Osteocyte (in vitro differentiated cells): ENCODE measurements at regions not wholly inside any gene's neighbourhood (a gene's known extent, or its start where the extent isn't known, plus 50 kb on each side); places are given as distances from the start of the nearest gene placed in this dataset.

Experiments used
- DNase-seq: peaks from one replicate; pipeline ENCODE4 v3.0.0; 2021; ENCODE audit warnings: mixed read lengths; ENCODE audit not compliant: unreplicated experiment; ENCODE audit errors: extremely low spot score
- H3K27ac Mint-ChIP-seq: one replicate; pipeline ENCODE4 v1.8.0; 2021; ENCODE audit warnings: mild to moderate bottlenecking, mixed read lengths; ENCODE audit not compliant: unreplicated experiment
- H3K27me3 Mint-ChIP-seq: one replicate; pipeline ENCODE4 v1.8.0; 2021; ENCODE audit warnings: mixed read lengths; ENCODE audit not compliant: unreplicated experiment
- H3K36me3 Mint-ChIP-seq: one replicate; pipeline ENCODE4 v1.8.0; 2021; ENCODE audit warnings: mixed read lengths; ENCODE audit not compliant: unreplicated experiment
- H3K4me1 Mint-ChIP-seq: one replicate; pipeline ENCODE4 v1.8.0; 2021; ENCODE audit warnings: mixed read lengths; ENCODE audit not compliant: unreplicated experiment
- H3K4me3 Mint-ChIP-seq: one replicate; pipeline ENCODE4 v1.8.0; 2021; ENCODE audit warnings: mild to moderate bottlenecking, moderate library complexity, mixed read lengths; ENCODE audit not compliant: unreplicated experiment
- H3K9me3 Mint-ChIP-seq: one replicate; pipeline ENCODE4 v1.8.0; 2021; ENCODE audit warnings: mixed read lengths; ENCODE audit not compliant: unreplicated experiment
- TF ChIP-seq, protein P1 (sequence below): fragments of 200-600 bp; sonication (generic); IDR thresholded peaks from 2 replicates; pipeline ENCODE4 v1.5.0; 2021; ENCODE audit warnings: antibody characterized with exemption, mild to moderate bottlenecking, moderate library complexity

DNA sequence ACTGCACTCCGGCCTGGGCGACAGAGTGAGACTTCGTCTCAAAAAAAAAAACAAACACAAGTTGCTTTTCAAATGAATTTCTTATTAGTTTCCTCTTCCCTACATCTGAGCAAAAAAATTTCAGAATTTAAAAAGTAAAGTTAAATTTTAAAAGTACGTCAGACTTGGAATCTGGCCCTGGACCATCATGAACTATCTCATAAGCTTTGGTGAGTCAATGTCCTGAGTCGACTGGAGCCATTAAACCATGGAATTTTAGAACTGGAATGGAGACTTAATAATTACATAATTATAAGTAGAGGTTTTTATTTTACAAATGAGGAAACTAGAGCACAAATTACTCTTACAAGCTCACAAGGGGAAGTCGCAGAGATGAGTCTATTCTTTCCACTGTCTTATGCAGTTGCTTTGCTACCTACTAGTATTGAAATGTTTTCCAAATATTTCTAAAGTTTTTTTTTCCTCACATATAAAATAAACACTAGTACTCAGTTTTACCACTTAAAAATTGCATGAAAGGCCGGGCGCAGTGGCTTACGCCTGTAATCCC is 98.0 kb upstream of the ZNF608 start:
- no peak for DNase-seq
- Mint-ChIP-seq H3K27me3 (no peaks in the 10 kb centered on the region), H3K36me3 (peaks cover 2% of the 10 kb centered on the region), H3K4me1 (peaks cover 53% of the 10 kb centered on the region), H3K27ac (no peak overlapping the region), H3K9me3 (peaks cover 5% of the 10 kb centered on the region), H3K4me3 (no peak overlapping the region)
- TF ChIP-seq, protein P1, sequence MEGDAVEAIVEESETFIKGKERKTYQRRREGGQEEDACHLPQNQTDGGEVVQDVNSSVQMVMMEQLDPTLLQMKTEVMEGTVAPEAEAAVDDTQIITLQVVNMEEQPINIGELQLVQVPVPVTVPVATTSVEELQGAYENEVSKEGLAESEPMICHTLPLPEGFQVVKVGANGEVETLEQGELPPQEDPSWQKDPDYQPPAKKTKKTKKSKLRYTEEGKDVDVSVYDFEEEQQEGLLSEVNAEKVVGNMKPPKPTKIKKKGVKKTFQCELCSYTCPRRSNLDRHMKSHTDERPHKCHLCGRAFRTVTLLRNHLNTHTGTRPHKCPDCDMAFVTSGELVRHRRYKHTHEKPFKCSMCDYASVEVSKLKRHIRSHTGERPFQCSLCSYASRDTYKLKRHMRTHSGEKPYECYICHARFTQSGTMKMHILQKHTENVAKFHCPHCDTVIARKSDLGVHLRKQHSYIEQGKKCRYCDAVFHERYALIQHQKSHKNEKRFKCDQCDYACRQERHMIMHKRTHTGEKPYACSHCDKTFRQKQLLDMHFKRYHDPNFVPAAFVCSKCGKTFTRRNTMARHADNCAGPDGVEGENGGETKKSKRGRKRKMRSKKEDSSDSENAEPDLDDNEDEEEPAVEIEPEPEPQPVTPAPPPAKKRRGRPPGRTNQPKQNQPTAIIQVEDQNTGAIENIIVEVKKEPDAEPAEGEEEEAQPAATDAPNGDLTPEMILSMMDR = no peak

DNA sequence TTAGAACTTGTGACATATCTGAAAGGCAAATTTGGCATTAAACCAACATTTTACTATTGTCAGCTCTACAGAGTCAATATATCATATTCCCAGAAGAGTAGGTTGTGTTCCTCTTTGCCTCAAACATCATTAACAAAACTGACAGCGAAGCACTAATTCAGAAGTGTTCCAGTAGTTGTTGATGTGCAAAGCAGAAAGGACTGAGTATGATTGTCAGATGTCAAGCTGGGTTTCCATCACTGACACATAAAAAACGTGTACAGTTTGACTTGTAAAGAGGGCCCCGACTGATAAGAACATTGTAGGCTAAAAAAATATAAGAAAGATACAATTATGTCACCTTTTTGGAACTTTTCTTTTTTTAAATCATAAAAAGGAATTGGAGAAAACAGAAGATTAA is 101.5 kb upstream of the ZNF608 start:
- Mint-ChIP-seq H3K27ac (no peak overlapping the region), H3K27me3 (no peaks in the 10 kb centered on the region), H3K4me3 (no peak overlapping the region), H3K4me1 (peaks cover 40% of the 10 kb centered on the region), H3K36me3 (peaks cover 2% of the 10 kb centered on the region), H3K9me3 (peaks cover under 1% of the 10 kb centered on the region)
- DNase-seq = no peak
- TF ChIP-seq, protein P1 = no peak

DNA sequence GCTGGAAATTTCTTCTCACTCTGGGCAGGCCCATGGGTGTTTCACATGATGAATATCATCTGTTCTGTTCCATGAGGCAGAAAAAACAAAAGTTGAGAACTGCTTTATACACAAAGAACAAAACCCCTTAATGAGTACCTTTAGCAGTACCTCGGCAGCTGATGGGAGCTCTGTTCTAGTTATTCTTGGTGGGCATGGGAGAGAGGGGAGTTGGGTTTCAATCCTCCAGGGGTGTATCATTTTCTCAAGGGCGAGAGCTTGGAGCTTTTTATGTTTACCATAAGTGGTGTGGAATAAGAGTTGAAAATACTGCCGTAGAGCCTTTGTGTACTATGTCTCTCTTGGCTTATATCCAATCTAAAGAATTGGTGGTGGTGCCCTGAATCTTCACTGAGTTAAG is 103.3 kb upstream of the ZNF608 start:
- DNase-seq = no peak
- H3K4me1 Mint-ChIP-seq = peaks cover 29% of the 10 kb centered on the region
- H3K27me3 Mint-ChIP-seq = no peaks in the 10 kb centered on the region
- peaks cover 2% of the 10 kb centered on the region for H3K36me3 Mint-ChIP-seq
- H3K27ac Mint-ChIP-seq = peak overlapping the region; percentile 77
- TF ChIP-seq, protein P1 = no peak
- no peak overlapping the region for H3K4me3 Mint-ChIP-seq
- H3K9me3 Mint-ChIP-seq = no peaks in the 10 kb centered on the region

DNA sequence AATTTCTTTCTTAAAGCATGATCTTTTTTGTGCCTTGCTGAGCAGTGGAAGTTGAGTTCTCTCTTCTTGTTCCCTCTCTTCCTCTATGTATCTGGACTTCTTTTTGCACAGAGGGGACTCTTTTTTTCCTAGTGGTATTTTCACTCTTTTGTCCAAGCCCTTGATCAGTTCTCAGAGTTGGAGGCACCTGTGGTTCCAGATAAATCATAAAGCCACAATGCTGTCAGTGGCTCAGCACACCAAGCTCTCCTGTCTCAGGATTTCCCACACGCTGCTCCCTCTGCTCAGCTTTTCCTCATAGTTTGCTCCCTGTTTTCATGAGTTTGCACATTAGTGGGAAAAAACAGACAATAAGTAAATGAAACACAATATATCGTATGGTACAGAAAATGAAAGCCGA is 110.3 kb upstream of the ZNF608 start:
- peaks cover 10% of the 10 kb centered on the region for H3K4me1 Mint-ChIP-seq
- TF ChIP-seq, protein P1 = no peak
- H3K27me3 Mint-ChIP-seq = no peaks in the 10 kb centered on the region
- DNase-seq = no peak
- no peak overlapping the region for H3K27ac Mint-ChIP-seq
- no peak overlapping the region for H3K4me3 Mint-ChIP-seq
- H3K36me3 Mint-ChIP-seq = no peaks in the 10 kb centered on the region
- H3K9me3 Mint-ChIP-seq = no peaks in the 10 kb centered on the region

DNA sequence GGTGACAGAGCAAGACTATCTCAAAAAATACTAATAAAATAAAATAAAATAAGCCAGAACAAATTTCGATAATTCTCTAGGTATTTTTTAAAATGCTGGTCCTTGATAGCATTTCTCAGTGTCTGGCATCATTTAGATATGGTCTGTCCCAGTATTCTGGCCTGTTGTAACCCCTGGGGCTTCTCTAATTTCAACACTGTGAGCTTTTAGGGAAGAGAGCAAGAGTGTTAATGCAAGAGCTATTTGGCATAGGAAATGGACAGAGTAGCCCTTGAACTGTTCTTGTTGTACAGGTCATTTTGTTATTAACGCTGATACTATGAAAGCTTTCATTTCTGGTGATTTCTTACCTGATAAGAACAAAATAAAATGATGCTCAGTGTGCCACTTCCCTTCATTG is 112.2 kb upstream of the ZNF608 start:
- DNase-seq = no peak

More for the DNA sequence above, 112.2 kb upstream of the ZNF608 start:
- no peak overlapping the region for H3K27ac Mint-ChIP-seq
- TF ChIP-seq, protein P1 = no peak
- H3K27me3 Mint-ChIP-seq = no peaks in the 10 kb centered on the region
- no peaks in the 10 kb centered on the region for H3K36me3 Mint-ChIP-seq
- H3K4me3 Mint-ChIP-seq = no peak overlapping the region
- H3K4me1 Mint-ChIP-seq = peaks cover 10% of the 10 kb centered on the region
- H3K9me3 Mint-ChIP-seq = no peaks in the 10 kb centered on the region
